Gastroesophageal sphincter (tissue), 4 donors: ENCODE measurements at regions not wholly inside any gene's neighbourhood (a gene's known extent, or its start where the extent isn't known, plus 50 kb on each side); places are given as distances from the start of the nearest gene placed in this dataset.

Source experiments
- ATAC-seq: fragments of 150-250 bp; one replicate; pipeline ENCODE4 v1.9.1; 2016; ENCODE audit warnings: mild to moderate bottlenecking, moderate library complexity
- H3K27ac ChIP-seq, 4 donors: fragments of 200-600 bp; sonication (generic) in 3 of 4; 1 replicate in 3 of 4; 2 replicates in 1 of 4; pipeline ENCODE4 v1.5.1; 2016 to 2019
- H3K27me3 ChIP-seq: fragments of 200-600 bp; sonication (generic); one replicate; pipeline ENCODE4 v1.5.1; 2019
- H3K36me3 ChIP-seq, 2 donors: fragments of 200-600 bp; sonication (generic); one replicate each; pipeline ENCODE4 v1.5.1; 2019; ENCODE audit warnings: control low read depth in 1 of 2
- H3K4me1 ChIP-seq, 3 donors: fragments of 200-600 bp; sonication (generic); 1 replicate in 2 of 3; 2 replicates in 1 of 3; pipeline ENCODE4 v1.5.1; 2016 to 2019; ENCODE audit warnings: control low read depth in 2 of 3
- H3K4me3 ChIP-seq, 2 donors: fragments of 200-600 bp; sonication (generic); one replicate each; pipeline ENCODE4 v1.5.1; 2019; ENCODE audit warnings: mild to moderate bottlenecking in 1 of 2, moderate library complexity in 1 of 2
- H3K9me3 ChIP-seq, 3 donors: fragments of 200-600 bp; sonication (generic); one replicate each; pipeline ENCODE4 v1.5.1; 2017 to 2019; ENCODE audit warnings: control low read depth in 2 of 3
- EP300 ChIP-seq: sonication (generic); formaldehyde crosslinking; IDR thresholded peaks from one replicate; pipeline ENCODE4 v1.6.1; 2017; ENCODE audit warnings: antibody characterized with exemption, mild to moderate bottlenecking
- POLR2A ChIP-seq, 2 donors: fragments of 450-650 bp; IDR thresholded peaks; one replicate each; pipeline ENCODE4 v1.6.1; 2017; ENCODE audit warnings: antibody characterized with exemption in 2 of 2, mild to moderate bottlenecking in 2 of 2, moderate library complexity in 1 of 2
- POLR2AphosphoS5 ChIP-seq: sonication (generic); formaldehyde crosslinking; IDR thresholded peaks from one replicate; pipeline ENCODE4 v1.6.1; 2017; ENCODE audit warnings: antibody characterized with exemption
- WGBS, 2 donors: methylation state at CpG; one replicate each; pipeline ENCODE4 v1.1.5; 2018; ENCODE audit warnings: low coverage in 1 of 2; 5-methylcytosine and 5-hydroxymethylcytosine counted together
- TF ChIP-seq, protein P1 (sequence below), 4 experiments: fragments of 200-600 bp in 2 of 4; fragments of 450-650 bp in 2 of 4; sonication (generic) in 1 of 4; IDR thresholded peaks; one replicate each; pipeline ENCODE4 v1.5.1; 2017 to 2019; ENCODE audit warnings: antibody characterized with exemption in 4 of 4, mild to moderate bottlenecking in 2 of 4, moderate library complexity in 2 of 4

GRCh38 chr20:60256811-60257210 lies 298.6 kb downstream of the CDH26 start:
- Histone ChIP-seq H3K4me1 (no peaks in the 10 kb centered on the region), H3K4me3 (no peak overlapping the region), H3K36me3 (no peaks in the 10 kb centered on the region), H3K9me3 (no peaks in the 10 kb centered on the region), H3K27me3 (peaks cover 26% of the 10 kb centered on the region), H3K27ac (no peak overlapping the region)
- no peak for ATAC-seq
- WGBS, 2 donors: 80 to 86% methylated on average over 1 to 3 of the region's 6 CpGs
- TF ChIP-seq, protein P1, sequence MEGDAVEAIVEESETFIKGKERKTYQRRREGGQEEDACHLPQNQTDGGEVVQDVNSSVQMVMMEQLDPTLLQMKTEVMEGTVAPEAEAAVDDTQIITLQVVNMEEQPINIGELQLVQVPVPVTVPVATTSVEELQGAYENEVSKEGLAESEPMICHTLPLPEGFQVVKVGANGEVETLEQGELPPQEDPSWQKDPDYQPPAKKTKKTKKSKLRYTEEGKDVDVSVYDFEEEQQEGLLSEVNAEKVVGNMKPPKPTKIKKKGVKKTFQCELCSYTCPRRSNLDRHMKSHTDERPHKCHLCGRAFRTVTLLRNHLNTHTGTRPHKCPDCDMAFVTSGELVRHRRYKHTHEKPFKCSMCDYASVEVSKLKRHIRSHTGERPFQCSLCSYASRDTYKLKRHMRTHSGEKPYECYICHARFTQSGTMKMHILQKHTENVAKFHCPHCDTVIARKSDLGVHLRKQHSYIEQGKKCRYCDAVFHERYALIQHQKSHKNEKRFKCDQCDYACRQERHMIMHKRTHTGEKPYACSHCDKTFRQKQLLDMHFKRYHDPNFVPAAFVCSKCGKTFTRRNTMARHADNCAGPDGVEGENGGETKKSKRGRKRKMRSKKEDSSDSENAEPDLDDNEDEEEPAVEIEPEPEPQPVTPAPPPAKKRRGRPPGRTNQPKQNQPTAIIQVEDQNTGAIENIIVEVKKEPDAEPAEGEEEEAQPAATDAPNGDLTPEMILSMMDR (IDR thresholded peaks at IDR 0.05): no peak

DNA sequence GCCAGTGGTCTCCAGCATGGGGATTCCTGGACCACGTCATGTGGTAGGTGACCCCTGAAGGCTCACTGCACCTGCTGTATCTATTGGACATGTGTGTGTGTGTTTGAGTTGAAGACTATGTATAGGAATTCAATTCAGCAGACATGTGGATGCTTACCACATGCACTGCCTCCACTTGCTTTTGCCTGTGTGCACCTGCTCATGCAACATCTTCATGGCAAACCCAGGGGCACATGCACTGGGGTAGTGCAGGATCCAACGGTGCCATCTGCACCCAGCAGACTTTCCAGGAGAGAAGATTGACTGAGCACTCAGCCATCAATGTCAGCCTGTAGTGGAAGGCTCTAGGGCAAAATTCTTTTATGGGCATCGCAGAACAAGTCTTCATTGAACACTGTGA lies 299.4 kb downstream of the CDH26 start:
- no peaks in the 10 kb centered on the region for H3K4me1 ChIP-seq
- no peaks in the 10 kb centered on the region for H3K9me3 ChIP-seq
- ATAC-seq: no peak
- peaks cover 26% of the 10 kb centered on the region for H3K27me3 ChIP-seq
- TF ChIP-seq POLR2A (IDR thresholded peaks at IDR 0.05) (no peak), POLR2AphosphoS5 (no peak), EP300 (no peak)
- TF ChIP-seq, protein P1 (IDR thresholded peaks at IDR 0.05): no peak
- no peaks in the 10 kb centered on the region for H3K36me3 ChIP-seq
- H3K4me3 ChIP-seq: no peak overlapping the region
- whole genome bisulfite sequencing, 2 donors: 80% methylated on average over 1 of the region's 3 CpGs; no CpG with 5 or more reads in 1 of the 2 donors
- H3K27ac ChIP-seq: no peak overlapping the region

- no peaks in the 10 kb centered on the region for H3K36me3 ChIP-seq
- 59 to 61% methylated on average over 5 to 6 of the region's 6 CpGs for WGBS, 2 donors
- H3K27me3 ChIP-seq: peaks cover 21% of the 10 kb centered on the region
- H3K9me3 ChIP-seq: no peaks in the 10 kb centered on the region
- no peaks in the 10 kb centered on the region for H3K4me1 ChIP-seq
- ATAC-seq: no peak
- TF ChIP-seq EP300: no peak
- TF ChIP-seq, protein P1 (IDR thresholded peaks at IDR 0.05): no peak
- no peak for TF ChIP-seq POLR2AphosphoS5
- no peak for TF ChIP-seq POLR2A (IDR thresholded peaks at IDR 0.05)
- no peak overlapping the region for H3K27ac ChIP-seq
- no peak overlapping the region for H3K4me3 ChIP-seq
Measured at GRCh38 chr20:60258255-60258863, 300.1 kb downstream of the CDH26 start.

DNA sequence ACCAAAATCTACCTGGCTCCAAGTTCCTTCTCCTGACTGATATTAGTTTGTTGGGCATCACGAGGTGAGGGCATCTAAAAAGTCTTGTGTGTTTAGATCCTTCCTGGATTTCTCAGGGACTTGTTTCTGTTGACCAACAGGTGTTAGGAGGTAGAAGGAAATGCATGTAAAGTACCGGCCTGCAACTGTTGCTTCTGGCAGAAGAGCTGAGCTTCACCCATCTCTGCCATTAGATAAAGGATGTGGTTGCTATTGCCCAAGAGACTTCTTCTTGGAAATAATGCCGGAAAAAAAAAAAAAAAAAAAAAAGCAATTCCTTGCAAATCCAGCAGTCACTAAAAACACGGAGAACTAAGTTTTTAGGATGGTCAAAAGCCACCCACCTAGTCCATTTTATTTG lies 303.1 kb downstream of the CDH26 start:
- Histone ChIP-seq H3K4me3 (no peak overlapping the region), H3K27ac (no peak overlapping the region), H3K36me3 (no peaks in the 10 kb centered on the region), H3K4me1 (no peaks in the 10 kb centered on the region), H3K27me3 (peaks cover 27% of the 10 kb centered on the region), H3K9me3 (no peaks in the 10 kb centered on the region)
- ATAC-seq: no peak
- TF ChIP-seq POLR2A (IDR thresholded peaks at IDR 0.05): no peak
- TF ChIP-seq EP300: no peak
- no peak for TF ChIP-seq POLR2AphosphoS5
- TF ChIP-seq, protein P1 (IDR thresholded peaks at IDR 0.05): no peak
- WGBS, 2 donors: 56 to 70% methylated on average over 2 to 4 of the region's 4 CpGs

GRCh38 chr20:60262967-60263603 lies 304.9 kb downstream of the CDH26 start:
- no peak overlapping the region for H3K4me3 ChIP-seq
- no peak for ATAC-seq
- TF ChIP-seq POLR2A (IDR thresholded peaks at IDR 0.05) (no peak), EP300 (no peak)
- TF ChIP-seq, protein P1 (IDR thresholded peaks at IDR 0.05): peak in 2 of 4 experiments; percentile 11 to 50
- H3K9me3 ChIP-seq: no peaks in the 10 kb centered on the region
- H3K27me3 ChIP-seq: peaks cover 30% of the 10 kb centered on the region
- WGBS, 2 donors: 5 to 18% methylated on average over 4 of the region's 4 CpGs
- H3K4me1 ChIP-seq: no peaks in the 10 kb centered on the region
- H3K36me3 ChIP-seq: no peaks in the 10 kb centered on the region
- no peak overlapping the region for H3K27ac ChIP-seq
